Lung (tissue), 11 donors: ENCODE measurements at regions not wholly inside any gene's neighbourhood (a gene's known extent, or its start where the extent isn't known, plus 50 kb on each side); places are given as distances from the start of the nearest gene placed in this dataset.

ENCODE experiments used
- ATAC-seq: fragments of 200-7000 bp; cut with Tn5 transposase; one replicate; pipeline ENCODE4 v1.9.1; 2020; ENCODE audit warnings: moderate number of reproducible peaks; ENCODE audit not compliant: insufficient read depth, low FRiP score
- DNase-seq, 3 donors: peaks; one replicate each; pipeline ENCODE4 v3.0.0-alpha.2; 2013 to 2017
- H3K27ac ChIP-seq, 2 donors: one replicate each; pipeline ENCODE4 v1.5.1; 2013; ENCODE audit warnings: mild to moderate bottlenecking in 2 of 2, moderate library complexity in 2 of 2, control low read depth in 1 of 2, inconsistent platforms in 1 of 2, low read depth in 1 of 2, low read length in 1 of 2
- H3K27me3 ChIP-seq, 3 donors: one replicate each; pipeline ENCODE4 v1.5.1; 2013; ENCODE audit warnings: low read length in 2 of 3; ENCODE audit not compliant: control insufficient read depth in 3 of 3, insufficient read depth in 3 of 3
- H3K36me3 ChIP-seq, 4 donors: one replicate each; pipeline ENCODE4 v1.5.1; 2013; ENCODE audit warnings: low read length in 4 of 4, mild to moderate bottlenecking in 1 of 4, moderate library complexity in 1 of 4; ENCODE audit not compliant: control insufficient read depth in 4 of 4, insufficient read depth in 4 of 4
- H3K4me1 ChIP-seq, 5 donors: one replicate each; pipeline ENCODE4 v1.5.1; 2013; ENCODE audit warnings: low read length in 5 of 5, mild to moderate bottlenecking in 2 of 5, moderate library complexity in 1 of 5; ENCODE audit not compliant: control insufficient read depth in 5 of 5, insufficient read depth in 5 of 5
- H3K4me3 ChIP-seq: one replicate; pipeline ENCODE4 v1.5.1; 2013; ENCODE audit warnings: mild to moderate bottlenecking, control low read depth, moderate library complexity
- H3K9ac ChIP-seq, 2 donors: one replicate each; pipeline ENCODE4 v1.5.1; 2013; ENCODE audit warnings: low read length in 2 of 2, control low read depth in 1 of 2; ENCODE audit not compliant: insufficient read depth in 1 of 2
- H3K9me3 ChIP-seq, 4 donors: one replicate each; pipeline ENCODE4 v1.5.1; 2013; ENCODE audit warnings: low read length in 3 of 4, mild to moderate bottlenecking in 1 of 4, moderate library complexity in 1 of 4; ENCODE audit not compliant: control insufficient read depth in 4 of 4, insufficient read depth in 3 of 4
- WGBS, 2 donors: extraction: QIAGEN DNeasy Blood & Tissue Kit; methylation state at CpG; one replicate each; pipeline ENCODE4 v1.1.7; 2013; 5-methylcytosine and 5-hydroxymethylcytosine counted together
- TF ChIP-seq, protein P1 (sequence below): IDR thresholded peaks from 2 replicates; pipeline ENCODE4 v1.5.1; 2012; ENCODE audit warnings: mild to moderate bottlenecking; ENCODE audit errors: control extremely low read depth, extremely low read depth
- donor health status: control.
- donor health status: control.
- donor health status: Bipolar disorder and iron deficiency.
- donor health status: healthy.
- donor health status: DM: yes; HTN: yes; CAD: no.

DNA sequence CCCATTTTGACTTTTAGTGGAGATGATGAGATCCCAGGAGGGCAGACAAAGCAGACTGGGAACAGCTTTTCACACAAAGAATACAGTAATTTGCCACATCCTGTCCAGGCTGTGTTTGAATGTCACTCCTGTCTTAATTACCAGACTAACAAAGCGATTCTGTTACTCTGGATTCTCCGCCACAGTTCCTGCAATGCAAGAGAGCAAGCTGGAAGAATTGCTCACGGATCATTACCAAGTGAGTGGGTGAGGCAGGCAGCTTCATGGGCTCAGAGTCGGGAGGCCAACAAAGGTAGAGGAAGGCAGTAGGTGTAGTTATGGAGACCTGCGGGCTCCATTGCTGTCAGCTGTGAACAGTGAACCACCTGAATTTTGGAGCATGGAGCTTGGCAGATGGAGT is 250.5 kb upstream of the ATP5MC3 start:
- TF ChIP-seq, protein P1, sequence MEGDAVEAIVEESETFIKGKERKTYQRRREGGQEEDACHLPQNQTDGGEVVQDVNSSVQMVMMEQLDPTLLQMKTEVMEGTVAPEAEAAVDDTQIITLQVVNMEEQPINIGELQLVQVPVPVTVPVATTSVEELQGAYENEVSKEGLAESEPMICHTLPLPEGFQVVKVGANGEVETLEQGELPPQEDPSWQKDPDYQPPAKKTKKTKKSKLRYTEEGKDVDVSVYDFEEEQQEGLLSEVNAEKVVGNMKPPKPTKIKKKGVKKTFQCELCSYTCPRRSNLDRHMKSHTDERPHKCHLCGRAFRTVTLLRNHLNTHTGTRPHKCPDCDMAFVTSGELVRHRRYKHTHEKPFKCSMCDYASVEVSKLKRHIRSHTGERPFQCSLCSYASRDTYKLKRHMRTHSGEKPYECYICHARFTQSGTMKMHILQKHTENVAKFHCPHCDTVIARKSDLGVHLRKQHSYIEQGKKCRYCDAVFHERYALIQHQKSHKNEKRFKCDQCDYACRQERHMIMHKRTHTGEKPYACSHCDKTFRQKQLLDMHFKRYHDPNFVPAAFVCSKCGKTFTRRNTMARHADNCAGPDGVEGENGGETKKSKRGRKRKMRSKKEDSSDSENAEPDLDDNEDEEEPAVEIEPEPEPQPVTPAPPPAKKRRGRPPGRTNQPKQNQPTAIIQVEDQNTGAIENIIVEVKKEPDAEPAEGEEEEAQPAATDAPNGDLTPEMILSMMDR, result no peak
- WGBS, 2 donors, result 70 to 77% methylated on average over 5 of the region's 5 CpGs

DNA sequence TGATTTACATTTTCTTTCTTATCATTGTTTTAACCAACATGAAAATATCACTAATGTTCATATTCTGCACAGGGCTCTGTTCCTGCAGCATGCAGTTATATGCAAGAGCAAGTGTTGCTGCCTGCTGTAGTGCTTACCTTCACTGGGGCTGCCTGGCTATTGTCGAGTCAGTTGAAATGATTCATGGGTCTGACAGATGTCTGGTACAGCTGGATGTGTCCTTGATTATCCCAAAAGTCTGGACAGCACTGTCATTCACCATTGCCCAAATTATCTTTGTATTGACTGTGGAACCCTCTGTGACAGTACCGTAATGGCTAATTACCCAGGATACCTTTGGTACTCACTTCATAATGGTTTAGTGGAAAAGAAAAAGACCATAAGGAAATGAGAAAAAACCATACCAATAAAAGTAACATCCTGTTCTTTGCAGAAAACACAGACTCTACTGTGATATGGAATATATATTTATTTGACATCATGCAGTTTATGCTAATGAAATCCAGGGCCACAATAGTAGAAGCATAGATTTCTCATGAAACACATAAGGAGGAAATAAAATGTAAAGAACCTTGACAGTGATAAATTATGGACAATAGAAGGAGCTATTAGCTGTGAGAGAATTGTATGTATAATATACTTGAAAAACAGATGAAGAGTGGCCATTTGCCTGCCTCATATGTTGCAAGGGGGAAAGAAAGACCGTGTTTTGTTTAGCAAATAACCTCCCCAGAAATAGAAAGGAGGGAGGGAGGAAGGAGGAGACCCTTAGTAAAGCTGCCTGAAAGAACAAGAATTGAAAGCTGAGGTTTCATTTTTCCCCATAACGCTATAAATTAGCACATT is 249.8 kb upstream of the ATP5MC3 start:
- WGBS, 2 donors, result 49 to 63% methylated on average over 4 of the region's 4 CpGs
- H3K4me3 ChIP-seq, result no peak overlapping the region
- ATAC-seq (no peak), DNase-seq (no peak)
- H3K27me3 ChIP-seq, result no peaks in the 10 kb centered on the region
- H3K9ac ChIP-seq, result no peak overlapping the region
- TF ChIP-seq, protein P1, result no peak
- H3K9me3 ChIP-seq, result peaks cover 0 to 2% (median under 1%) of the 10 kb centered on the region in 4 donors
- H3K27ac ChIP-seq, result no peak overlapping the region
- peaks cover 0 to 3% (median 0%) of the 10 kb centered on the region in 5 donors for H3K4me1 ChIP-seq
- no peaks in the 10 kb centered on the region for H3K36me3 ChIP-seq

More for the DNA sequence above, 250.5 kb upstream of the ATP5MC3 start:
- no peak overlapping the region for H3K9ac ChIP-seq
- H3K9me3 ChIP-seq, result peaks cover 0 to 2% (median under 1%) of the 10 kb centered on the region in 4 donors
- no peaks in the 10 kb centered on the region for H3K36me3 ChIP-seq
- no peak overlapping the region for H3K27ac ChIP-seq
- DNase-seq (no peak), ATAC-seq (no peak)
- H3K27me3 ChIP-seq, result no peaks in the 10 kb centered on the region
- H3K4me1 ChIP-seq, result peaks cover 0 to 10% (median 0%) of the 10 kb centered on the region in 5 donors
- no peak overlapping the region for H3K4me3 ChIP-seq

DNA sequence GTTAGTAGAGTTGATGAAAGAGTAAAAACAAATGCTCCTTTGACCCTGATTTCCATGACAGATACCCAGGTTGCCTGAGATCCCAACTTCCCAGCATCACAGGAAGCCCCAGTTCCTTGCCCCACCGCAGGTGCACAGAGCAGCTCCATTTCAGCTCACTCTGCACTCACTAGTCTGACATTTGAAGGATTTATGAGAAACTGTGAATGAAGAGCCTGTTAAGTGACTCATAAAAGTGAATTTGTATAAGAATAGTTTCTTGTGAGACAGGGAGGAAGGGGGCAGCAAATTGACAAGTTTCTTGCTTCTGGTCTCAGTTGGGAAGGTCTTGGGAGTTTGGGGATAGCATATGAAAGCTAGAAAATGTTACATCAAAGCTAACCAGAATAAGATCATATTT is 248.7 kb upstream of the ATP5MC3 start:
- ATAC-seq (no peak), DNase-seq (no peak)
- Histone ChIP-seq H3K9ac (no peak overlapping the region), H3K27me3 (no peaks in the 10 kb centered on the region), H3K36me3 (no peaks in the 10 kb centered on the region), H3K4me3 (no peak overlapping the region), H3K9me3 (peaks cover 0 to 2% (median under 1%) of the 10 kb centered on the region in 4 donors), H3K4me1 (no peaks in the 10 kb centered on the region), H3K27ac (no peak overlapping the region)
- TF ChIP-seq, protein P1, result no peak
- 88% methylated on average over 1 of the region's 1 CpG for WGBS, 2 donors
